ENCODE measurements at regions not wholly inside any gene's neighbourhood (a gene's known extent, or its start where the extent isn't known, plus 50 kb on each side); places are given as distances from the start of the nearest gene placed in this dataset.
"Not testable (repeated sequence)": the region's sequence is repeated elsewhere in the genome, so short reads cannot be mapped to it uniquely, and the experiment has no call there.

- DNase-seq: no peak
Observed at GRCh38 chr11:92109466-92109865, 115.2 kb upstream of the FAT3 start.

- DNase-seq: no peak
Observed at GRCh38 chr11:92107331-92107730, 117.3 kb upstream of the FAT3 start.

- DNase-seq: no peak
Observed at GRCh38 chr11:92104349-92104748, 120.3 kb upstream of the FAT3 start.

- DNase-seq: no peak
Observed at GRCh38 chr11:92101920-92102319, 122.7 kb upstream of the FAT3 start.

GRCh38 chr11:92099183-92099582, 125.4 kb upstream of the FAT3 start:
- DNase-seq: no peak

- no peak for DNase-seq
Observed at GRCh38 chr11:92098172-92098571, 126.4 kb upstream of the FAT3 start.

GRCh38 chr11:92087725-92088537, 136.7 kb upstream of the FAT3 start:
- no peak for DNase-seq

GRCh38 chr11:92083123-92083522, 141.5 kb upstream of the FAT3 start:
- DNase-seq: no peak

- no peak for DNase-seq
Observed at GRCh38 chr11:92082652-92083051, 142.0 kb upstream of the FAT3 start.

GRCh38 chr11:92074498-92074897, 150.1 kb upstream of the FAT3 start:
- not testable (repeated sequence) for DNase-seq

GRCh38 chr11:92071660-92072059, 153.0 kb upstream of the FAT3 start:
- no peak for DNase-seq

- DNase-seq: no peak
Observed at GRCh38 chr11:92070026-92070889, 154.4 kb upstream of the FAT3 start.

- DNase-seq: no peak
Observed at GRCh38 chr11:92067016-92067415, 157.6 kb upstream of the FAT3 start.

GRCh38 chr11:92061456-92062062, 163.1 kb upstream of the FAT3 start:
- no peak for DNase-seq

GRCh38 chr11:92057849-92058442, 166.7 kb upstream of the FAT3 start:
- no peak for DNase-seq

- no peak for DNase-seq
Observed at GRCh38 chr11:92053216-92053615, 171.4 kb upstream of the FAT3 start.

- DNase-seq: no peak
Observed at GRCh38 chr11:92050305-92050704, 174.3 kb upstream of the FAT3 start.

GRCh38 chr11:92048415-92048814, 176.2 kb upstream of the FAT3 start:
- no peak for DNase-seq

GRCh38 chr11:92046103-92046502, 178.5 kb upstream of the FAT3 start:
- DNase-seq: no peak

GRCh38 chr11:92045301-92045700, 179.3 kb upstream of the FAT3 start:
- DNase-seq: no peak

- DNase-seq: no peak
Observed at GRCh38 chr11:92035488-92035887, 189.1 kb upstream of the FAT3 start.

GRCh38 chr11:92027136-92027535, 197.5 kb upstream of the FAT3 start:
- DNase-seq: not testable (repeated sequence)

GRCh38 chr11:92026664-92027063, 198.0 kb upstream of the FAT3 start:
- DNase-seq: no peak
